H9 (cell line): ENCODE measurements at regions not wholly inside any gene's neighbourhood (a gene's known extent, or its start where the extent isn't known, plus 50 kb on each side); places are given as distances from the start of the nearest gene placed in this dataset.

Experiments
- DNase-seq: peaks from one replicate; pipeline ENCODE4 v3.0.0-alpha.2; 2017
- H2AFZ ChIP-seq: one replicate; pipeline ENCODE4 v1.6.1; 2013; ENCODE audit warnings: mild to moderate bottlenecking, low read length, control low read depth, moderate library complexity
- H2AK5ac ChIP-seq: 2 replicates; pipeline ENCODE4 v1.6.1; 2013; ENCODE audit warnings: low read length, control low read depth, mixed read lengths; ENCODE audit not compliant: insufficient read length
- H2BK120ac ChIP-seq: one replicate; pipeline ENCODE4 v1.6.1; 2013; ENCODE audit warnings: low read depth, mild to moderate bottlenecking, low read length, control low read depth, inconsistent platforms; ENCODE audit not compliant: poor library complexity, severe bottlenecking
- H2BK12ac ChIP-seq: 2 replicates; pipeline ENCODE4 v1.6.1; 2013; ENCODE audit warnings: low read length, control low read depth, mixed read lengths, low read depth; ENCODE audit not compliant: insufficient read length
- H2BK15ac ChIP-seq: 2 replicates; pipeline ENCODE4 v1.6.1; 2013; ENCODE audit warnings: low read depth, low read length, control low read depth
- H2BK20ac ChIP-seq: one replicate; pipeline ENCODE4 v1.6.1; 2013; ENCODE audit warnings: low read depth, mild to moderate bottlenecking, low read length, control low read depth, inconsistent platforms; ENCODE audit not compliant: poor library complexity, severe bottlenecking
- H2BK5ac ChIP-seq: 2 replicates; pipeline ENCODE4 v1.6.1; 2013; ENCODE audit warnings: low read length, control low read depth, mixed read lengths; ENCODE audit not compliant: insufficient read length
- H3K14ac ChIP-seq: 2 replicates; pipeline ENCODE4 v1.6.1; 2013; ENCODE audit warnings: low read length, control low read depth; ENCODE audit not compliant: insufficient read depth
- H3K18ac ChIP-seq: 2 replicates; pipeline ENCODE4 v1.6.1; 2013; ENCODE audit warnings: low read depth, mild to moderate bottlenecking, mixed read lengths, low read length, control low read depth; ENCODE audit not compliant: insufficient read length
- H3K23ac ChIP-seq: 2 replicates; pipeline ENCODE4 v1.6.1; 2013; ENCODE audit warnings: low read length, control low read depth, mixed read lengths, low read depth; ENCODE audit not compliant: insufficient read length
- H3K23me2 ChIP-seq: 2 replicates; pipeline ENCODE4 v1.6.1; 2013; ENCODE audit warnings: low read depth, mild to moderate bottlenecking, mixed read lengths, low read length, control low read depth; ENCODE audit not compliant: insufficient read length, poor library complexity, severe bottlenecking
- H3K27ac ChIP-seq: 2 replicates; pipeline ENCODE4 v1.5.1; 2013; ENCODE audit warnings: low read length, control low read depth, mixed read lengths, low read depth; ENCODE audit not compliant: insufficient read length
- H3K27me3 ChIP-seq: 2 replicates; pipeline ENCODE4 v1.6.1; 2013; ENCODE audit warnings: low read length, control low read depth, inconsistent platforms; ENCODE audit not compliant: insufficient read depth
- H3K4ac ChIP-seq: 2 replicates; pipeline ENCODE4 v1.6.1; 2013; ENCODE audit warnings: low read depth, mild to moderate bottlenecking, control low read depth, inconsistent platforms, low read length, moderate library complexity
- H3K4me1 ChIP-seq: 2 replicates; pipeline ENCODE4 v1.6.1; 2013; ENCODE audit warnings: low read length, control low read depth, inconsistent platforms; ENCODE audit not compliant: insufficient read depth
- H3K4me2 ChIP-seq: 2 replicates; pipeline ENCODE4 v1.6.1; 2013; ENCODE audit warnings: low read length, control low read depth, mixed read lengths; ENCODE audit not compliant: insufficient read length, insufficient read depth
- H3K56ac ChIP-seq: 2 replicates; pipeline ENCODE4 v1.6.1; 2013; ENCODE audit warnings: low read depth, mild to moderate bottlenecking, mixed read lengths, low read length, control low read depth; ENCODE audit not compliant: insufficient read length
- H3K79me1 ChIP-seq: 2 replicates; pipeline ENCODE4 v1.6.1; 2013; ENCODE audit warnings: low read depth, mild to moderate bottlenecking, moderate library complexity, low read length, control low read depth, inconsistent platforms; ENCODE audit not compliant: insufficient read depth, poor library complexity, severe bottlenecking
- H3K79me2 ChIP-seq: 2 replicates; pipeline ENCODE4 v1.6.1; 2013; ENCODE audit warnings: low read length, control low read depth, inconsistent platforms; ENCODE audit not compliant: insufficient read depth
- H3K9ac ChIP-seq: 2 replicates; pipeline ENCODE4 v1.6.1; 2013; ENCODE audit warnings: low read length, control low read depth, mixed read lengths; ENCODE audit not compliant: insufficient read length; ENCODE audit errors: extremely low read depth
- H3K9me3 ChIP-seq: one replicate; pipeline ENCODE4 v1.6.1; 2013; ENCODE audit warnings: low read depth, low read length, inconsistent platforms; ENCODE audit not compliant: control insufficient read depth
- H3T11ph ChIP-seq: one replicate; pipeline ENCODE4 v1.6.1; 2013; ENCODE audit warnings: mild to moderate bottlenecking, low read length, control low read depth, inconsistent platforms
- H4K20me1 ChIP-seq: one replicate; pipeline ENCODE4 v1.6.1; 2013; ENCODE audit not compliant: control insufficient read depth, insufficient read length, insufficient read depth
- H4K5ac ChIP-seq: 2 replicates; pipeline ENCODE4 v1.6.1; 2013; ENCODE audit warnings: low read depth, mild to moderate bottlenecking, mixed read lengths, low read length, control low read depth; ENCODE audit not compliant: insufficient read length
- H4K8ac ChIP-seq: replicated peaks from 2 replicates; pipeline ENCODE4 v1.6.1; 2013; ENCODE audit warnings: low read length, control low read depth, mixed read lengths, low read depth; ENCODE audit not compliant: insufficient read length
- H4K91ac ChIP-seq: 2 replicates; pipeline ENCODE4 v1.6.1; 2013; ENCODE audit warnings: low read depth, mild to moderate bottlenecking, moderate library complexity, mixed read lengths, low read length, control low read depth; ENCODE audit not compliant: insufficient read length
- H3K27ac Mint-ChIP-seq, 3 experiments: 2 replicates in 2 of 3; 3 replicates in 1 of 3; pipeline ENCODE4 v1.8.0; 2020 to 2021; ENCODE audit warnings: mixed read lengths in 3 of 3, mild to moderate bottlenecking in 1 of 3, moderate library complexity in 1 of 3
- H3K27me3 Mint-ChIP-seq: 2 replicates; pipeline ENCODE4 v1.8.0; 2021; ENCODE audit warnings: low read depth, mild to moderate bottlenecking, moderate library complexity, mixed read lengths
- H3K36me3 Mint-ChIP-seq, 3 experiments: 2 replicates in 2 of 3; 3 replicates in 1 of 3; pipeline ENCODE4 v1.8.0; 2020 to 2021; ENCODE audit warnings: low read depth in 3 of 3, mixed read lengths in 3 of 3; ENCODE audit not compliant: insufficient read depth in 1 of 3
- H3K4me1 Mint-ChIP-seq, 2 experiments: 2 replicates each; pipeline ENCODE4 v1.8.0; 2020; ENCODE audit warnings: mixed read lengths in 2 of 2
- H3K4me3 Mint-ChIP-seq, 2 experiments: 2 replicates in 1 of 2; 3 replicates in 1 of 2; pipeline ENCODE4 v1.8.0; 2020 to 2021; ENCODE audit warnings: mild to moderate bottlenecking in 2 of 2, mixed read lengths in 2 of 2, moderate library complexity in 1 of 2
- H3K9me3 Mint-ChIP-seq, 2 experiments: 2 replicates in 1 of 2; 3 replicates in 1 of 2; pipeline ENCODE4 v1.8.0; 2020; ENCODE audit warnings: mild to moderate bottlenecking in 2 of 2, mixed read lengths in 2 of 2, moderate library complexity in 1 of 2
- CTCF ChIP-seq: fragments of 200-600 bp; sonication (generic); conservative IDR thresholded peaks from 3 replicates; pipeline ENCODE4 v1.8.0; 2021; ENCODE audit warnings: antibody characterized with exemption, mild to moderate bottlenecking
- WGBS: extraction: QIAGEN DNeasy Blood & Tissue Kit; methylation state at CpG from one replicate; pipeline ENCODE4 v1.1.7; 2013; ENCODE audit warnings: missing lambda C conversion rate, low lambda C conversion rate, mixed read lengths; ENCODE audit not compliant: insufficient read length; ENCODE audit errors: extremely low coverage; 5-methylcytosine and 5-hydroxymethylcytosine counted together

GRCh38 chr18:78510636-78511035 is 469.0 kb upstream of the SALL3 start:
- Histone ChIP-seq H2BK15ac (no peak overlapping the region), H4K91ac (no peak overlapping the region), H2BK5ac (no peak overlapping the region), H3K18ac (no peak overlapping the region), H2AFZ (no peak overlapping the region), H3K4ac (no peak overlapping the region), H3K27ac (no peak overlapping the region), H3K9ac (no peak overlapping the region), H4K20me1 (peaks cover 3% of the 10 kb centered on the region), H3K23me2 (no peaks in the 10 kb centered on the region), H3K9me3 (no peaks in the 10 kb centered on the region), H3K56ac (no peak overlapping the region), H3K23ac (no peak overlapping the region), H3K4me2 (no peak overlapping the region), H4K8ac (no peak overlapping the region), H2BK12ac (no peak overlapping the region), H3K27me3 (0 out of 2 replicates have a peak, but pooled peaks cover 4% of the 10 kb centered on the region), H3T11ph (no peak overlapping the region), H4K5ac (no peak overlapping the region), H2AK5ac (no peak overlapping the region), H3K79me2 (no peaks in the 10 kb centered on the region), H2BK120ac (no peak overlapping the region), H3K79me1 (no peaks in the 10 kb centered on the region), H3K4me1 (no peaks in the 10 kb centered on the region), H2BK20ac (no peak overlapping the region), H3K14ac (no peak overlapping the region)
- Mint-ChIP-seq H3K27ac (no peak overlapping the region), H3K4me3 (no peak overlapping the region), H3K36me3 (no peaks in the 10 kb centered on the region; a peak in 2 of 7 replicates), H3K27me3 (peaks cover 24% of the 10 kb centered on the region), H3K4me1 (peaks cover 11 to 13% of the 10 kb centered on the region in 2 experiments), H3K9me3 (no peaks in the 10 kb centered on the region; a peak in 2 of 5 replicates)
- TF ChIP-seq CTCF = no peak
- no peak for DNase-seq
- WGBS = no CpG with 5 or more reads among the region's 7 CpGs
